ENCODE measurements at regions not wholly inside any gene's neighbourhood (a gene's known extent, or its start where the extent isn't known, plus 50 kb on each side); places are given as distances from the start of the nearest gene placed in this dataset.

GRCh38 chr6:21808551-21809242 lies 215.1 kb downstream of the SOX4 start:
- Histone ChIP-seq H3K79me2 (ENCODE audit: control insufficient read depth, insufficient read depth, low read length) (no peaks in the 10 kb centered on the region), H3K4me3 (replicated peaks in 1 of 3; ENCODE audit: insufficient read depth in 1 of 3, low read depth in 1 of 3, low read length in 3 of 3) (no peak overlapping the region), H3K36me3 (ENCODE audit: control insufficient read depth in 2 of 2, extremely low read depth in 1 of 2, insufficient read depth in 2 of 2, low read length in 2 of 2) (no peaks in the 10 kb centered on the region), H3K9ac (replicated peaks; ENCODE audit: extremely low read depth, insufficient read depth, low read length) (no peak overlapping the region), H3K4me1 (ENCODE audit: control insufficient read depth, extremely low read depth, insufficient read depth, low read length) (no peaks in the 10 kb centered on the region), H3K9me3 (replicated peaks; ENCODE audit: control insufficient read depth, insufficient read depth, low read length) (no peaks in the 10 kb centered on the region), H2AFZ (ENCODE audit: low read depth, low read length) (no peak overlapping the region), H4K20me1 (replicated peaks; ENCODE audit: control insufficient read depth, extremely low read depth, insufficient read depth, low read length) (no peaks in the 10 kb centered on the region), H3K9me1 (replicated peaks; ENCODE audit: control insufficient read depth, extremely low read depth, insufficient read depth, low read length) (no peaks in the 10 kb centered on the region), H3K27me3 (ENCODE audit: control insufficient read depth in 2 of 2, insufficient read depth in 2 of 2, low read length in 2 of 2) (no peaks in the 10 kb centered on the region), H3K4me2 (ENCODE audit: insufficient read depth, low read length) (no peak overlapping the region), H3K27ac (ENCODE audit: insufficient read depth, low read depth, low read length) (no peak overlapping the region)
- ChIA-PET POLR2A (no interaction called here), CTCF (interaction anchor here (0.7 to 1.7 kb wide), 2 partner anchors 15 to 56 kb away, joined by 3 read pairs; no protein-coding TSS in a partner anchor)
- intact Hi-C loops (cut with micrococcal nuclease), result no loop called here
- BruUV-seq (replicated peaks), result no TSS peak
- FAIRE-seq (no peak), DNase-seq (ENCODE audit: low read depth, low spot score) (peak; percentile 29)
- TF ChIP-seq JUN (IDR thresholded peaks at IDR 0.05; ENCODE audit: borderline replicate concordance, insufficient read depth, insufficient read length, low read depth), result no peak
- TF ChIP-seq CTCF (IDR thresholded peaks at IDR 0.05; ENCODE audit: extremely low read depth in 1 of 2, insufficient read depth in 1 of 2, low read depth in 1 of 2, low read length in 2 of 2), result no peak
- dilution Hi-C loops (cut with MboI; ENCODE audit: extremely low pct_ligation_motif_present, low sequenced_read_pairs), result no loop called here

GRCh38 chr6:21811484-21811883 lies 217.9 kb downstream of the SOX4 start:
- ChIA-PET CTCF (no interaction called here), POLR2A (no interaction called here)
- Histone ChIP-seq H3K4me1 (ENCODE audit: control insufficient read depth, extremely low read depth, insufficient read depth, low read length) (no peaks in the 10 kb centered on the region), H3K9ac (replicated peaks; ENCODE audit: extremely low read depth, insufficient read depth, low read length) (no peak overlapping the region), H2AFZ (ENCODE audit: low read depth, low read length) (no peak overlapping the region), H3K4me2 (ENCODE audit: insufficient read depth, low read length) (no peak overlapping the region), H3K79me2 (ENCODE audit: control insufficient read depth, insufficient read depth, low read length) (no peaks in the 10 kb centered on the region), H3K27me3 (ENCODE audit: control insufficient read depth in 2 of 2, insufficient read depth in 2 of 2, low read length in 2 of 2) (no peaks in the 10 kb centered on the region), H3K27ac (ENCODE audit: insufficient read depth, low read depth, low read length) (no peak overlapping the region), H3K9me1 (replicated peaks; ENCODE audit: control insufficient read depth, extremely low read depth, insufficient read depth, low read length) (no peaks in the 10 kb centered on the region), H3K36me3 (ENCODE audit: control insufficient read depth in 2 of 2, extremely low read depth in 1 of 2, insufficient read depth in 2 of 2, low read length in 2 of 2) (no peaks in the 10 kb centered on the region), H3K4me3 (replicated peaks in 1 of 3; ENCODE audit: insufficient read depth in 1 of 3, low read depth in 1 of 3, low read length in 3 of 3) (no peak overlapping the region), H3K9me3 (replicated peaks; ENCODE audit: control insufficient read depth, insufficient read depth, low read length) (no peaks in the 10 kb centered on the region), H4K20me1 (replicated peaks; ENCODE audit: control insufficient read depth, extremely low read depth, insufficient read depth, low read length) (no peaks in the 10 kb centered on the region)
- intact Hi-C loops (cut with micrococcal nuclease) (no loop called here), dilution Hi-C loops (cut with MboI; ENCODE audit: extremely low pct_ligation_motif_present, low sequenced_read_pairs) (no loop called here)
- FAIRE-seq, result no peak
- no peak for TF ChIP-seq POLR2A (IDR thresholded peaks at IDR 0.05; ENCODE audit: low read depth, low read length)
- TF ChIP-seq GATA2 (IDR thresholded peaks at IDR 0.05; ENCODE audit: insufficient read depth, insufficient read length, low read depth, low read length), result no peak
- no peak for TF ChIP-seq CTCF (IDR thresholded peaks at IDR 0.05; ENCODE audit: extremely low read depth in 1 of 2, insufficient read depth in 1 of 2, low read depth in 1 of 2, low read length in 2 of 2)
- no peak for TF ChIP-seq EZH2 (IDR thresholded peaks at IDR 0.05; ENCODE audit: borderline replicate concordance, low read depth, low read length, severe bottlenecking)
- no peak for TF ChIP-seq POLR2AphosphoS5 (IDR thresholded peaks at IDR 0.05; ENCODE audit: insufficient read depth, low read depth, low read length)
- TF ChIP-seq FOS (IDR thresholded peaks at IDR 0.05; ENCODE audit: borderline replicate concordance, insufficient read depth, low read length), result no peak
- TF ChIP-seq JUN (IDR thresholded peaks at IDR 0.05; ENCODE audit: borderline replicate concordance, insufficient read depth, insufficient read length, low read depth), result no peak
- TF ChIP-seq MYC (IDR thresholded peaks at IDR 0.05; ENCODE audit: low read depth, low read length), result no peak
- no peak for TF ChIP-seq MAX (IDR thresholded peaks at IDR 0.05; ENCODE audit: insufficient read depth, insufficient read length)
- no TSS peak for BruUV-seq (replicated peaks)
- no peak for DNase-seq (ENCODE audit: low read depth, low spot score)

Data from endothelial cell of umbilical vein (primary cell).